Mucosa of gallbladder (tissue), 1 donor: ENCODE measurements at regions not wholly inside any gene's neighbourhood (a gene's known extent, or its start where the extent isn't known, plus 50 kb on each side); places are given as distances from the start of the nearest gene placed in this dataset.
A peak's percentile ranks its signal among the peaks of the same experiment; 100 is the strongest.

Experiments
- DNase-seq: peaks from one replicate; pipeline ENCODE4 v3.0.0-alpha.2; 2020; ENCODE audit warnings: low spot score
- donor health status: DM: no; HTN: no; CAD: no.

DNA sequence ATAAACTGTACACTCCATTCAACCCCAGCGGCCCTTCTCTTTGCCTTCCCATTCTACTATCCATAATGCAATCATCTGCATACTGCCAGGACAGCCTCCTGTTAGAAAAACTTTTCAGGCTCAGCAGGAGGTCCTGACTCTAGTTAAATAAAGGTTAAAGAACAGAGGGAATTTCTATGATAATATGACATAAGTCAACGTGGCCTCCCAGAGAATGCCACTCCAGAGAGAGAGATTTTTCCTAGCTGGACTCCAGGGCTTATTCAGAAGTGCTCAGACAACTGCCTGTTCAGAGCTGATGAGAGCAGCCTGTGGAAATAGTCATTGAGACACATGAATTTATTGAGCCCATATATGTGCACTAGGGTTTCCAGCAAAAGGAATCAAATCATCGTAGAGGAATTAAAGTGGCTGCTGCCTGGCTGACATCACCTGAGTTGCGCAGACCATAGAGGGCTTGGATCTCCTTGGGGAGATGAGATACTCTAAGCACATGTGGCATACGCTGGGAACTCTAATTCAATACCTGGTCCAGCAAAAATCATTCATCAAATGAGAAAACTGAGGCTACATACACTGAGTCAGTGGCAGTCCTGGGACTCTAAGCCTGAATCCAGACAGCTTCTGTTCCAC, 736.2 kb downstream of the PTPRU start:
- no peak for DNase-seq

- DNase-seq, result peak; percentile 2
Measured at GRCh38 chr1:29971703-29972102, 735.4 kb downstream of the PTPRU start.

DNA sequence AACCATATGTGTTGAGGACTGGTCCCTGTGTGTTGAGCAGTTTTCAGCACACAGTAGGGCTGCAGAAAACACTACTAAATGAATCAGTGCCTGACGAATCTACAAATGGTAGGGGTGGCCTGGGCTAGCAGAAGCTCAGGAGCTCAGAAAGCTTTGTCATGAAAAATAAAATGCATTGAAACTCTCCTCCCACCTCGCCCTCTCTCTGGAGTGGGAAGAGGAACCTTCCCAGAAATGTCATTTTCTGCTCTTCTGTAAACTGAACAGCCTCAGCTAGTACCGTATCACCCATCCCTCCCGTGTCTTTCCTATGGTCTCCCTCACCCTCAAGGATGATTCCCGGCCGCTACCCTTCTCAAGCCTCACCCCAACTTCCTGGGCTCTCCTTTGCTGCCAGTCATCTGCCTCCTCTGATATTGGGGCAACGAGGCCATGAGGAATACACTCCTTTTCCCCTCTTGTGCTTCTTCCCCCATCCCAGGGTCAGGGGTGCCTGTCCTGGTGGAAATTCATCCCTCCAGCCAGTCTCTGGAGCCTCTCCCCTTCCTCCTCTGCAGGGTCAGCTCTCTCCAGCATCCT, 734.5 kb downstream of the PTPRU start:
- peak; percentile 6 for DNase-seq

- peak; percentile 0 for DNase-seq
Measured at GRCh38 chr1:29969576-29969975, 733.3 kb downstream of the PTPRU start.

DNA sequence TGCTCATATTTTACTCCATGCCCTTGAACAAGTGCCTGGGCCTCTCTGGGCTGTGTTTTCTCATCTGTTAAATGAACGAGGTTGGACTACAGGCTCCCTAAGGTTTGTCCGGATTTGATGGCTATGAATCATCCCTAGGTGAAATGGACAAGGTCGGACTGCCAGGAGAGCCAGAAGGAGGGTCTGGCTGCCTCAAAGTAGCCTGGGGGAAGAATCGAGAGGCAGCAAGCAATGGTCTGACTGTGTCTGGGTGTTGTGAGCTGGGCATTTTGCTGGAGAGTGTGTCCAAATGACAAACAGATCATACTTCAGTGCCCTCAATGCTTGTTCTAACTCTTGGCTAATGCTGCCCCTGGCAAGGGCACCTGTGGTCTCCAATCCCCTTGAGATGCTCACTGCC, 730.9 kb downstream of the PTPRU start:
- no peak for DNase-seq

DNA sequence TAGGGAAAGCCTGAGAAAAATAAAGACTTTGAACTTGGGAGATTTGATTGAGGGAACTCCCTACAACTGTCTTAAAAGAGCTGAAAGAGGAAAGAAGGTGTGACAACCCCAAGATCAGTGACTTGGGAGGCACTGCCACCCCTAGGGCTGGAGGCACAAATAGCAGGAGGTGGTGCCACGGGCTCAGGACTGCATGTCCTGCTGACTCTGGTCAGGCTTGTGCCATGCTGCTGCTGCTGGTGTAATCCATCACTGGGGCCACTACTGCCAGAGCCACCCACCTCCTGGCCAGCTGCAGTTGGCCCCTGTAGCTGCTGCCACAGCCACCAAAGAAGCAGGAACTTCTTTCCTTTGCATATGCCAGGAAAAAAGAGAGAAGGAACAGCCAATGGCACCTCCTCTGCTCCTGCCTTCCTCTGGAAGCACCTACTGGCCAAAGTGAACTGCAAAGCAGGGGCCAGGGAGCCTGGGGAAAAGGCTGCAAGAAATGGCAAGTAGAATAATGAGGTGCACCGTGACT, 730.3 kb downstream of the PTPRU start:
- no peak for DNase-seq

DNA sequence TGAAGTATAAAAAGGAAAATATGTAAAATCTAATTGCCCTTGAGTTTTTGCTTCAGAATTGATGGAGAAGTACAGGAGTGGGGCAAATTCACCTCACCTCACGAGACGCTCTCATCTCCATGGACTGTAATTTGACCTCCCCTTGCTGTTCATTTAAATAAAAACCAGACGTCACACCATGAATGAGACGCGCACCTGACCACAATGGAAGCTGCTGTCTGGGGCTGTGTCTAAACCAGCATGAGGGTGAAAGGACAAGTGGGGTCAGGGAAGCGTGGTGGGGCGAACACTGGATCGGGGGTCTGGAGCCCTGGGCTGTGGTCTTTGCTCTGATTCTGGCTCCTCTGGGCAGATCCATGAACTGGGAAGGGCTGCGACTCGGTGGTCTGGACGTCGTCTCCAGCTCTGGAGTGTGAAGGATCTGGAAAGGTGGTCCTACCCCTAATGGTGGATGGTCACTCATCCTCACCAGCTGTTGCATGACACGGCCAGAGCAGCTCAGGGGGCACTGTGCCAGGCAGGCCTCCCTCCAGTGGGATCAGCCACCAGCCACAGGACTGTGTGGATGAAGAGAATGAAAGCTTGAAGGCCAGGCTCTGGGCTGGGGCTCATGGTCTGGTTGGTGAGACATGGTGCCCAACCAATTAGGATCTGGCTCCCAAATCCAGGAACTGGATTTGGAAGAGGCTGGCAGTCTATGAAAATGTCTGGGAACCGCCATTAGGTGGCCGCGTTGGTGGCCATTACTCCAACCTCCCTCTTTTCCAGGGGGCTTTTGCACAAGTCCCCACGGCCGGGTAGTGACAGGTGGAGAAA, 728.6 kb downstream of the PTPRU start:
- DNase-seq, result no peak

DNA sequence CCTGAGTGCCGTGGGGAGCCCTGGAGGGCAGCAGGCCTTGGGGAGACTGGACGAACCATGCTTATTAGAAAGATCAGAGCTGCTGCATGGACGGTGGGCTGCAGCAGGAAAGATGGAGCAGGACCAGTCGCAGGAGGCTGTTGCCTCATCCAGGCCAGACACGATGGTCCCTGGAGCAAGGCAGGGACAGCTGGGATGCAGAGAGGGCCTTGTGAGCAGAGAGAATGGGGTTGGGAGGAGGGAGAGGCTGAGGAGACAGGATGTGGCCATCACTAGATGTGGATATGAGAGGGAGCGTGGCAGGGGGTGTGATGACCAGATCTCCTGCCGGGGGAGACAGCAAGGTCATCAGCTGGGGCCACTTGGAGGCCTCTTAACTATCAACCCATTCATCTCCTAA, 727.6 kb downstream of the PTPRU start:
- DNase-seq, result no peak

DNA sequence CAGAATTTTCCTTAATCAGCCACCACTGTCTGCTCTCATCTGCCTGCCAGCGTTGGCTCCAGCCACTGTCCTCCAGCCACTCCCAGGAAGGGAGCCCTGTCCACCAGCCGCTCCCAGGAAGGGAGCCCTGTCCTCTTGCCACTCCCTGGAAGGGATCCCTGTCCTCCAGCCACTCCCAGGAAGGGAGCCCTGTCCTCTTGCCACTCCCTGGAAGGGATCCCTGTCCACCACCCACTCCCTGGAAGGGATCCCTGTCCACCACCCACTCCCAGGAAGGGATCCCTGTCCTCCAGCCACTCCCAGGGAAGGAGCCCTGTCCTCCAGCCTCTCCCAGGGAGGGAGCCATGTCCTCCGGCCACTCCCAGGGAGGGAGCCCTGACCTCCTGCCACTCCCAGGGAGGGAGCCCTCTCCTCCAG, 726.5 kb downstream of the PTPRU start:
- DNase-seq, result no peak

- DNase-seq, result no peak
Measured at GRCh38 chr1:29962336-29962735, 726.0 kb downstream of the PTPRU start.

- DNase-seq, result no peak
Measured at GRCh38 chr1:29961293-29962059, 725.2 kb downstream of the PTPRU start.

DNA sequence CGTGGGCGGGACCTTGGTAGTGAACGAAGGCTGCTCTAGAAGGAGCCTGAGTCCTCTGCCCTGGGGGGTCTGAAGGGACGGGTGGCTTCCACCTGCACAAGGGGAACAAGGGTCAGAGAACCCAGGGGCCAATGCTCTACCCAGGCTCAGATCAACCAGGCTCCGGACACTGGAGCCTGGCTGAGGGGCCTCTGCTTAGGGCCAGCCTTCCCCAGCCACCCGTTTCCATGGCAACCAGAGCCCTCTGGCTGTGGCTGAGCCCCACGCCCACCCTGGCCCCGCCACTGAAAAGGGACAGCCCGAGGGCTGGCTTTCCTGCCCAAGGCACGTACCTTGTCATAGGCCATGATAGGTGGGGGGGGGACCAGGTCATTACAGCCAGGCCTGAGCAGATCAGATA, 724.6 kb downstream of the PTPRU start:
- DNase-seq, result no peak

DNA sequence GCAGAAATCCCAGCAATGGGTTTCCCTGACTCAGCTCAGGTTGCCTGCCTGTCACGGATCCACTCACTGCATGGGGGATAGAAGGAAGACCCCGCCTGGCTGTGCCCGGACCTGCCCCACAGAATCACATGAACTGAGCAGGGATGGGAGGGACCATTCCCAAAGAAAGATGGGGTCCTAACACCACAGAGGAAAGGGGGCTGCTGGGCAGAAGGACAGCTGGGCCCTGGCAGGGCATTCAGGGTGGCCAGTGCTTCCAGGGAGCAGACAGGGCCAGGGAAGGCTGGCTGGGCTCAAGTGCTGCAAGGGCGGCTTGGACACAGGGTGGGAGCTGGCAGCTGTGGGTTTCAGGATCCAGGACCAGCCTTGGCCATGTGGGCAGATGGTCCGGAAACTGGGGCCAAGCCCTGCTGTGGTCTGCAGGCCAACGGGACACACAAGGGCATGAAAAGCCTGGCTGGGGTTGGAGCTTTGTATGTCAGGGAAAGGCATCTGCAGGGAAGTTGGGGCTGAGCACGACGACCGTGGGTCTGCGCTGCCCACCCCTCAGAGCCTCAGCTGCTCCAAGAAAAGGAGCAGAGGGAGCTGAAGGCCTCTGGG, 723.9 kb downstream of the PTPRU start:
- DNase-seq, result no peak

DNA sequence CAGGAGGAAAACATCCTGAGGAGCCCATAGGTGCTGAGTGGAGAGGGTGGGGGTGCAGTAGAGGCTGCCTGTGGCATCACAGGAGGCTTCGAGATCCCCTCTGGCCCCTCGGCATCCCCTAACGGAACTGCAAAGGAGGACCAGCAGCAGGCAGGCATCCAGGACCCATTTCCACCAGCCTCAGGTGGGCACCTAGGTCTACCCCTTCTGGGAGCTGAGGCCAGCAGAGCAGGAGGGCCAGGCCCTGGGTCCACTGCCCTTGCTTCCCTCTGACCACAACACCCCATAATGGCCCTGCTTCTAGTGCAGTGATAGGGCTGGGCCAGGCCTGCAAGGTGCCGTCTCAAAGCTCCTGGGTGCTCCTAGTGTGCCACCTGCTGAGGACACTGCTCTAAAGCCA, 723.0 kb downstream of the PTPRU start:
- DNase-seq, result no peak

DNA sequence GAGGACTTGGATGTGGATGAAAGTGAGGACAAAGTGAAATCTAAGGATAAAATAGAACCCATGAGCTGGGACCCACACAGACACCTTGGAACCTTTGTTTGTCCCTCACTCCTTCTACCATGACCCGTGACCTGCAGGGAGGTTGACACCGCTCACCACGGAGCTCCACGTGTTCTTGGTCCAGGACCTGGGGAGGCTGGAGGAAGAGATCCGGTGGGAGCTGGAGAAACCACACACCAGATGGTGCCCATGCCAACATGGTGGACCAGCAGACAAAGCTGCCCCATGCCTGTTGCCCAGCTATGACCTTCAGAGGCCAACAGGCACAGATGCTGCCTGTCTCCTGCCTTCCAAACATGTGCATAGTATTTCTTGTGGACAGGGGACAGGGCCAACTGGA, 721.9 kb downstream of the PTPRU start:
- no peak for DNase-seq

- DNase-seq, result no peak
Measured at GRCh38 chr1:29956349-29957030, 720.2 kb downstream of the PTPRU start.

GRCh38 chr1:29954591-29954990, 718.3 kb downstream of the PTPRU start:
- no peak for DNase-seq

DNA sequence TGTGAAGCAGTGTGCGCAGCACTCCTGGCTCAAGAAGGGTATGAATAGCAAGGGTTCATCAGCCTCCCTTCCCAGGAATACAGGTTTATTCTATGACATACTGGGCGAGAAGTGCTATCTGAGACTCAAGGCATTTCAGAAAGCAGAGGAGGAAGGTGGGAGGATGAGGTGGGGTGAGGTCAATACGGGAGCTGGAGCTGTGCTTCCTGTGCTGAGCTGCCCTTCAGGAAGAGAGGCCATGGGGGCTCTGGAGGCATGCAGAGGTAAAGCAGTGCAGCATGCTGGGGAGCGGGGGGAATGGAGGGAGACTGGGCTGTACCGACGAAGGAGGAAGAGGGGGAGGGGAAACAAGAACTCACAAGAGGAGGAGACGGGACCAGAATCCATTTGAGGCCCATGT, 717.6 kb downstream of the PTPRU start:
- DNase-seq, result no peak

GRCh38 chr1:29949676-29950075, 713.4 kb downstream of the PTPRU start:
- no peak for DNase-seq

DNA sequence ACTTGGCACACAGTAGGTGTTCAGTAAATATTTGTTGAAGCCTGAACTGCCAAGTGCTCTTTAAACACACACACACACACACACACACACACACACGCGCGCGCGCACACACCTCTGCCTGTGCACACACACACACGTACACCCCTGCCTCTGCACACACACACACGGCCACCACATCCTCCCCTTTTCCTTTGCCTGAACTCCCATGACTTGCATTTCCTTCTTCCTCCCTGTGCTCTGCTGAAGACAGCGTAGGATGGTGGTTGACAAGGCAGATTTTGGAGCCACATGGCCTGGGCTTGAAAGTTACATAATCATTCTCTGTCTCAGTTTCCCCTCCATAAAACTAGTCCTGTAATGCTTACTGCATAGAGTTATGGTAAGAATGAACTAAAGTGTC, 712.3 kb downstream of the PTPRU start:
- no peak for DNase-seq

GRCh38 chr1:29946057-29946456, 709.7 kb downstream of the PTPRU start:
- DNase-seq, result no peak
